ENCODE measurements at regions not wholly inside any gene's neighbourhood (a gene's known extent, or its start where the extent isn't known, plus 50 kb on each side); places are given as distances from the start of the nearest gene placed in this dataset.

GRCh38 chr15:69758810-69759790 is 306.5 kb downstream of the RPLP1 start:
- H3K4me3 ChIP-seq (ENCODE audit: low read depth, low read length) = no peak overlapping the region
- TF ChIP-seq, protein P1, sequence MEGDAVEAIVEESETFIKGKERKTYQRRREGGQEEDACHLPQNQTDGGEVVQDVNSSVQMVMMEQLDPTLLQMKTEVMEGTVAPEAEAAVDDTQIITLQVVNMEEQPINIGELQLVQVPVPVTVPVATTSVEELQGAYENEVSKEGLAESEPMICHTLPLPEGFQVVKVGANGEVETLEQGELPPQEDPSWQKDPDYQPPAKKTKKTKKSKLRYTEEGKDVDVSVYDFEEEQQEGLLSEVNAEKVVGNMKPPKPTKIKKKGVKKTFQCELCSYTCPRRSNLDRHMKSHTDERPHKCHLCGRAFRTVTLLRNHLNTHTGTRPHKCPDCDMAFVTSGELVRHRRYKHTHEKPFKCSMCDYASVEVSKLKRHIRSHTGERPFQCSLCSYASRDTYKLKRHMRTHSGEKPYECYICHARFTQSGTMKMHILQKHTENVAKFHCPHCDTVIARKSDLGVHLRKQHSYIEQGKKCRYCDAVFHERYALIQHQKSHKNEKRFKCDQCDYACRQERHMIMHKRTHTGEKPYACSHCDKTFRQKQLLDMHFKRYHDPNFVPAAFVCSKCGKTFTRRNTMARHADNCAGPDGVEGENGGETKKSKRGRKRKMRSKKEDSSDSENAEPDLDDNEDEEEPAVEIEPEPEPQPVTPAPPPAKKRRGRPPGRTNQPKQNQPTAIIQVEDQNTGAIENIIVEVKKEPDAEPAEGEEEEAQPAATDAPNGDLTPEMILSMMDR (IDR thresholded peaks at IDR 0.05; ENCODE audit: borderline replicate concordance, insufficient read depth, low read depth, low read length) = no peak

- TF ChIP-seq, protein P1 (IDR thresholded peaks at IDR 0.05; ENCODE audit: borderline replicate concordance, insufficient read depth, low read depth, low read length) = no peak
- H3K4me3 ChIP-seq (ENCODE audit: low read depth, low read length) = no peak overlapping the region
Observed at GRCh38 chr15:69760258-69760845, 307.7 kb downstream of the RPLP1 start.

GRCh38 chr15:69760890-69761568 is 308.4 kb downstream of the RPLP1 start:
- TF ChIP-seq, protein P1 (IDR thresholded peaks at IDR 0.05; ENCODE audit: borderline replicate concordance, insufficient read depth, low read depth, low read length) = no peak
- no peak overlapping the region for H3K4me3 ChIP-seq (ENCODE audit: low read depth, low read length)

GRCh38 chr15:69762373-69763148 is 309.9 kb downstream of the RPLP1 start:
- no peak overlapping the region for H3K4me3 ChIP-seq (ENCODE audit: low read depth, low read length)
- TF ChIP-seq, protein P1 (IDR thresholded peaks at IDR 0.05; ENCODE audit: borderline replicate concordance, insufficient read depth, low read depth, low read length) = no peak

GRCh38 chr15:69763831-69764230 is 311.2 kb downstream of the RPLP1 start:
- no peak overlapping the region for H3K4me3 ChIP-seq (ENCODE audit: low read depth, low read length)
- TF ChIP-seq, protein P1 (IDR thresholded peaks at IDR 0.05; ENCODE audit: borderline replicate concordance, insufficient read depth, low read depth, low read length) = no peak

- TF ChIP-seq, protein P1 (IDR thresholded peaks at IDR 0.05; ENCODE audit: borderline replicate concordance, insufficient read depth, low read depth, low read length) = no peak
- no peak overlapping the region for H3K4me3 ChIP-seq (ENCODE audit: low read depth, low read length)
Observed at GRCh38 chr15:69766156-69766555, 313.5 kb downstream of the RPLP1 start.
